ENCODE measurements at regions not wholly inside any gene's neighbourhood (a gene's known extent, or its start where the extent isn't known, plus 50 kb on each side); places are given as distances from the start of the nearest gene placed in this dataset.

DNA sequence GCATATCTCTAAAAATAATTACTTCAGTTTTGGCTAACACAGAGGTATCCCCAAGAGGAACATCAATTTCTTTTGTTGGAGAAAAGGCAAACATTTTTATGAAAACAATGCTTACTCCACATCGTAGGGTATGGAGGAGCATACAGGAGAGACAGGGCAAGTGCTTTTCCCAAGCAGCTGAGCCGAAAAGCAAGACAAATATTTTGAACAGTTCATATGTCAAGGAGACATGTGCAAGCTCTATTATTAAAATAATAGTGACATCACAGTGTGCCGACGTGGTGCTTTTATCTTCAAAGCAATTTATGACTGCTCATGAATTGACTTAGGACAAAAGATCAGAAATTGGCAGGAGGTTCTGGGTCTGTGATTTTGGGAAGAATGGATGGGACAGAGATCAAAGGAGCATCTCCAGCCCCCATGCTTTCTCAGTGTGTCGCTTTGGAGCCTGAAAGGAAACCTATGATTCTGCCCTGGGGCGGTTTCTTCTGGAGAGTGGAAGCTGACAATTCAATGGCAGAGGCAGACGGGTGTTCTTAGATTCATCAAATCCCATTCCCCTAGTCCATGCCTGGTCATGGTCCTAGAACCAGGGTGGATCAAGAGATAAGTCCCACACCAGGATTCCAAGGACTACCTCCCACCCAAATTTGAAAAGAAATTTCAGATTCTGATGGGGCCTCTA lies 97.1 kb downstream of the JCAD start:
- no peak for DNase-seq

DNA sequence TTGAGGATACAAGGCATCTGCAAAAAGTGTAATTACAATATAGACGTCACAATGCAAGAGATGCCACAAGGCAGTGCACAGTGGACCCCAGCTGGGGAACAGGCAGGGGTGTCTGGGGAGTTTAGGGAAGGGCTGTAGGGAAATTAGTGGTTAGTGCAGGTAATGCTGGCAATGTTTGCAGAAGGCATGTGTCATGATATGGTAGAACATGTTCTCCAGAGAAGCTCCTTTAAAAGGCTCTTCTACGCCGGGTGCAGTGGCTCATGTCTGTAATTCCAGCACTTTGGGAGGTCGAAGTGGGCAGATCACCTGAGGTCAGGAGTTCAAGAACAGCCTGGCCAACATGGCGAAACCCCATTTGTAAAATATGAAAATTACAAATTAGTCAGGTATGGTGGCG lies 98.0 kb downstream of the JCAD start:
- DNase-seq, result no peak

DNA sequence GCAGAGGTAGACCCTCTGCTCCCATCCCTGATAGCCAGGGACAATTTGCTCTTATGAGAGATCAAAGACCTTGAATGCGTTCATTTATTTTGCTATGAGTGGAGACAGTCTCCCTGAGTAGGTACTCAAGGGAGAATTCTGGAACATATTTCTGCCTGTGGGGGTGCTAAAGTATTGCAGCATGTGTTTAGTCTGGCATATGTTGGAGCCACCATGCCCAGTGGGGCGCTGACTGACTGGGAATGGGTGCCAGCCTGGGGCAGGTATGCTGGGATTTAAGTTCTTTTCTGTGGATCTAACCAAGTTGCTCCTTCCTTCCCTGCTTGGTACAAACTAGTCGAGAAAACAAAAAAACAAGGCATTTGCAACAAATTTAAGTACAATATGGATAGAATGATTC lies 99.1 kb downstream of the JCAD start:
- DNase-seq, result no peak

DNA sequence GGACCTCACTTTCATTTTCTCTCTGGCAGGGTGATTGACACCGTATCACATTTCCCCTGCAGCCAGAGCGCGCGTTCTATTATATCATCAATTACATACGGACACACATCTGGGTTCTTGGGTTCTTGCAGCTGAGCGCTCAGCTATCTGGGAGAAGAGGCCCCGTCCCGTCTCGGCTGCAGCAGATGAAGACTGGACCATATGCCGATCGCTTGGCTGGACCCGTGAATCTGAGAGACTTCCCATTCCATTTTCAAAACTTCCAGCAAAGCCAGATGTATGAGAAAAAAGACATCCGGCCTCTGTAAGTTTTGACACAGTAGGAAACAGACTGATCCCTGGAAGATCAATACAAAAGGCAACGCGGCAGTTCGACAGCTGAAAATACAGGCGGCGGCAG lies 99.8 kb downstream of the JCAD start:
- DNase-seq, result peak; percentile 72

DNA sequence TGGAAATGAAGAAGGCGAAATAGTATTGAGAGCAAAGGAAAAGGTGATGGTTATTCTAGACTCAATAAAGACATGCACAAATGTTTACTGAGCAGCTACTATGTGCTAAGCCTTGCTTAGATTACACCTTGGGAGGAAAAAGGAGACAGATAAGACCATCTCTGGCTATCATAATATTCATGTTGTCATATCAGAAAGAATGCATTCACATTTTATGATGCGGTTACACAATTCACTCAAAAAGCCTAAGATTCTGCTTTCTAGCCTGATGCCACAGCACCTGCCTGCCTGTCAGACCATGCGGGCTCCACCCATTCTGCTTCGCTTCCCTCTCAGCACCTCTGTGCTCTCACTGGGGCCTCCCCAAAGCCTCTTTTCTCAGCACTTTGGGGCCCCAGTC lies 100.9 kb downstream of the JCAD start:
- DNase-seq, result no peak

DNA sequence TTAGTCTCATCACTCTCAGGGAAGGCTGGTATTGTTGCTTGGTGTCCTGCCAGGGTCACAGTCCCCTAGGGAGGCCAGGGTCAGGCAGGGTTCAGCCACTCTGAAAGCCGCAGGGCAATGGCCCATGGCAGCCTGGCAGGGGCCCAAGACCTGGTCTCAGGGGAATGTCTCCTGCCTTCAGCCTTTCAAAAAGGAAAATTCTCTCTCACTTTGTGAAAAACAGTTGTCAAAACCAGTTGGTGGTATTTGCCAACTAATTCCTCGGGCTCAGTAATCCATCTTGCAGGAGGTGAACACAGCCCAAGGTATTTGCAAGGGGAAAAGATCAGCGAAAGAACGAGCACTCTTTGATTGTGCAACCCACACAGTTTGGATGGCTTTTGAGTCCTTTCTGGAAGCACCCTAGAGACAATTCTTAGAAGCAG lies 101.5 kb downstream of the JCAD start:
- DNase-seq, result no peak

DNA sequence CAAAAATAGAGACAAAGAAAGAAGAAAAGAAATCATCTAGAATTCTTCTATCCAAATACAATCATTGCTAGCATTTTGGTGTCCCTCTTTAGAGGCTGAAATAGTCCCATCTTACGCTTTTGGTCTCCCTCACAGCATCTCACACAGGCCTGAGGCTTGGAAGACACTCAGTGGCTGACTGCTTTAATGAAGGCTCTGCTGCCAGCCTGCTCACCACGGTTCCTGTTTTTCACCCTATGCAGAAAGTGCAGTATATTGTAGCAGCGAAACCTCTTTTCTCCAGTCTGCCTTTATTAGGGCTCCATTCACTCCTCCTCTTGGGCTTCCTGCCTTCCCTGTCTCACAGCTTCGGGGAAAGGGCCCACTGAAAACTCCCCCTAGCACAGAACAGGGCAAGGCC lies 102.2 kb downstream of the JCAD start:
- DNase-seq, result no peak

DNA sequence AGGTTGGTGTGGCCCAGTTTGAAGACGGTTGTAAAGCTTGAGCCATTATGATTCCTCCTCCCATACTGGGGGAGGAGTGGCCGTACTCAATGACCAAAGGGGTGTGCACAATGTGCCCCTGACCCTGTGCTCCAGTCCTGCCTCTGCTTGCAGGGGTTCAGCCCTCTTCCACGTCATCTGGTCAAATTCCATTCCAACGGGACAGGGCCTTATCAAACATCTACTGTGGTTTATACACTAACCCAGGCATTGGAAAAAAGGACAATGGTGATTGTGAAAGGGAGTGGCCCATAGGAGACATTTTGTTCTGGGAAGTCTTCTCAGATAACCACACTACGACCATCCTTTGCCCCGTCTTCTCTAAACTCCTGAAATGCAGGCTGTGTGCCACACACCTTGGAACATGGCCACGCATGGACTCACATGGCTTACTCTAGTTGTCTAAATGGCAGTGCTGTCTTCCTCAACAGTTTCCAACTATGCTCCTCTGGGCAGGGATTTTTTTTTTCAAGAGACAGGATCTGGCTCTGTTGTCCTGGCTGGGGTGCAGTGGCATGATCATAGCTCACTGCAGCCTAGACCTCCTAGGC lies 103.0 kb downstream of the JCAD start:
- no peak for DNase-seq

DNA sequence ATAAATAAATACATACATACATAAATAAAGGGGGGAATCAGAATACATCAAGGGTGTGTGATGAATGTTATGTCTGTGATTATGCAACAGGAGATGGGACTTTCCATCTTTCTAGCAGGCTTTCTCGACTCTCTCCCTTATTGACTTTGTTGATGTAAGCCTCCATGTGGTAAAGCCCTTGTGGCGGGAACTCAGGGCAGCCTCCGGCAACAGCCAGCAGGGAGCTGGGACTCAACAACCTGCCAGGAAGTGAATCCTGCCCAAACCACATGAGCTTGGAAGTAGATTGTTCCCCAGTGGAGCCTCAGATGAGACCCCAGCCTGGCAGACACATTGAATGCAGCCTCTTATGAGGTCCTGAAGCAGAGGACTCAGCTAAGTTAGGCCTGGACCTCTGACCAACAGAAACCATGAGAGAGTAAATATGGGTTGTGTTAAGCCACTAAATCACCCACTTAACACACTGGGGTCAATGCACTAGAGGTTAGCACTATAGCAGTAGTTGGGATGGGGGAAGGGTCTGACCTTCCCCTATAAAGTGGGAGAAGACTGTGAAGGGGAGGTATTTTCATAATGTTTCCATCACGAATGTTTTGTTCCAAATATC lies 104.0 kb downstream of the JCAD start:
- no peak for DNase-seq

DNA sequence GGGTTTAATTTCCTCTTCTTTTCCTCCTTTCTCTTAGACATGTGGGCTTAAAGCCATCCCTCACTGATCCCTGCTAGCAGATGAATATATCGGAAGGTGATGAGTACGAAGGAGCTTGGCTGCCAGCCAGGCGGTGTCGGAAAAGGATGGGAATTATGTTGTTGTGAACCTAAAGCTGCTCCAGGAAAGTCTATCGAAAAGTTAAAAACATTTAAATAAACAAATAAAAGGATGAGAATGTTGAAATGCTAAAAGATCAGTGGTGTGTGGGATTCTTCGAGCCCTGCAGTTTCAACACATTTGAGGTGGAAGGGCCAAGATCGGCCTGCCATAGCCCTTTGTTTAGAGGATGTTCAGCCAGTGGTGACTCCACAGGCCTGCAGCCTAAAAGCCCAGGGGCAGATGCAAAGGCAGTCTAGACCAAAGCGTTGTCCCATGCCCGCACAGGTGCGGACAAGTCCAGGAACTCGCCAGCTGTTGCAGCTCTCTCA lies 107.9 kb downstream of the JCAD start:
- no peak for DNase-seq

DNA sequence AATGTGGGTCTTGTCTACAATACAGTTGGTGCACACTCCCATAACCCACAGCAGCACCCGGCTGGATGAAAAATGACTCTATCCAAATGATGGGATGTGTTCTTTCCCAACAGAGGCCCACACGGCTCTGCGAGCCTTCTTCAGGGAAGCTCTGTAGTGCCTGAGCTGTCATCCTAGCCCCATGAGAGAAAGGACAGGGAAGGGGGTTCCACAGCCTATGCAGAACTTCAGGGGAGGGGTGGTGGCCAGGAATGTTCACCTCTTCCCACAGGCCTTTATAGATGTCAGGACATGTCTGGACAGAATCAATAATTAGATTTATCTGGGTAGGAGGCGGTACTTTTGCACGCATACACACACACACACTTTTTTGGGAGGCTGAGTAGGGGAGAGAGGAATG lies 109.0 kb downstream of the JCAD start:
- no peak for DNase-seq

DNA sequence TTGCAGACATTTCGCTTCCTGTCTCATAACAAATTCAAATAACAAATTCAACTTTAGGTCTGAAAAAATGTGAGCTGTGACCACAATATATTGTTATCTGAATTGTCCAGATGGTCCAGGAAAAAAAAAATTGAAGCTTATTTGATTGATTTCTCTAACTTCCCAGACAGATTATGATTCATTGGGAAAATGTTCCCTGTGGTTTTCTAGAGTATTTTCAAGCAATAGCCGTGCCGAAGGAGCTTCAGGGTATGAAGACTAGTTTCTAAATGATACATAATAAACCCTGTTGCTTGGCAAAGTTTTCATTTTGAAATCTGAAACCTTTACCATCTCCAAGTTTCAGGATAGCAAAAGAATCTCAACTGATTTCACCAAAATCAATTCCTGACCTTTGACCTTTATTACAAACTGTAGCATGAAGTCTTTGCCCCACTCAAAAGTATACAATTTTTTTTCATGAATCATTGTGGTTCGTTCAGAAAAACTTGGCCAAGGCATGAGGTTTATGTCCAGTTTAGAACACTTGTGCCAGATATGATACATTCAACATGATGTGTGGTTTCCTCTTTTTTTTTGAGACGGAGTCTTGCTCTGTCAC lies 109.9 kb downstream of the JCAD start:
- DNase-seq, result no peak

DNA sequence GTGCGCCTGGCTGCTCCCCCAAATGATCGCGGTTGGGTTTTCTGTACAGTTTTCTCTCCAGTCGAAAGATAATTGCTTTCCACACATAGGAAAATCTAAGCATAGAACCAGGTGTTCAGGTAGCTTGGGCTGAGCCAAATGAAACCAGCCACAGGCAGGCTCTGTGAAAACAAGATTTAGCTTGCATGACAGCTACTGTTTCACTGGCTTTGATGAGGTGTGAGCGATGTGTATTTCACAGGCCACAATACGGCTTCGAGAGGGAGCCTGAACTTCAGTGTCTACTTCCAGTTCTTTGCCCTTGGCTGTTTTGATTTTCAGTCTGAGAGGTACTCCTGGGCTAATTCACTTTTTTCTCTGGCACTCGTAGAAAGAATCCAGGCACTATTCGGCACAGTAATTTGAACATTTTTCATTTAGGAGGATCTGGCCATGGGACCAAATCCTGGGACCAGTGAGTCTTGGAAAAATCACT lies 110.5 kb downstream of the JCAD start:
- DNase-seq, result peak; percentile 66

DNA sequence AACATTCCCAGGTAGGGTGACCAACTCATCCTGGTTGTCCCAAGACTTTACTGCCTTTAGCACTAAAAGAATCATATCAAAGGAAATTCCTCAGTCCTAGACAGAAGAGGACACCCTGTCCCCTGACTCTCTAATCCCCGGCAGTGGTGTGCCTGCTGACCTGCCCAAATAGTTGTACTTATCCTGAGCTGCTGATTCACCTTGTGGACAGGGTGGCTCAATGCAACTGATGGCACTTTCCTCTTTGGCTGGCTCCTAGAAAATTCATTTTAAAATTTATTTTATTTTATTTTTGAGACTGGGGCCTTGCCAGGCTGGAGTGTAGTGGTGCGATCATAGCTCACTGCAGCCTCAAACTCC lies 111.7 kb downstream of the JCAD start:
- no peak for DNase-seq

DNA sequence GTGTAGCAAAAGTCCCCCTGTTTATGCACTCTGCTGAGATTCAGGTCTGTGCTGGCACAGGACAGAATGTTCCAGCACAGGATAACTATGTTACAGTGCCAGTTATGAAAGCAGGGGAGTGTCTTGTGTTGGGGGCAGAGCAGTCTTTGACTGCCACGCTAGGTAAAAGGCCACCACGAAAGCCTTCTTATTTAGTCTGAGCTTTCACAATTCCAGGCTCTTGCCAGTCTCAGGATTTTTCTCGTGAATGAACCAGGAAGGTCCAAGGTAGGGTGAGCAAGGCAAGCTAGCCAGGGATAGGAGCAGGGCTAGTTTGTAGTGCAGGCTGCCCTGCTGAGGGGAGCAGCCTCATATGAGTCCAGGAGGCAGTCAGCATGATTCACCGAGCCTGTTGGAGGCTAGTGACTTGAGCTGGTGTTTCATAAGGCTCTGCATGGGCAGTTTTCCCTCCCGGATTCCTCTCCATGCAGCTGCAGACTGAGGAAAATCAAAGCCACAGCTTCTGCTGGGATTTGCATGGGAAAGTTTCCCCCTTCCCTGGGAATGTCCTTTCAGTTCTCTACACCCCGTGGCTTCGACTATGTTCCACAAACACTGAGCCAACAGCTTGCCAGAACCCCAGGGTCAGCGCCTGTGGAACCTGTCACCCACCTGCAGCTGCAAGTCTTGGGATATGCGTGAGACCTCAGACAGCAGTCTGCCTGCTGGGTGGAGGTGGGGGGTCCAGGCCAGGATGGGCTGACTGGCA lies 112.3 kb downstream of the JCAD start:
- no peak for DNase-seq

DNA sequence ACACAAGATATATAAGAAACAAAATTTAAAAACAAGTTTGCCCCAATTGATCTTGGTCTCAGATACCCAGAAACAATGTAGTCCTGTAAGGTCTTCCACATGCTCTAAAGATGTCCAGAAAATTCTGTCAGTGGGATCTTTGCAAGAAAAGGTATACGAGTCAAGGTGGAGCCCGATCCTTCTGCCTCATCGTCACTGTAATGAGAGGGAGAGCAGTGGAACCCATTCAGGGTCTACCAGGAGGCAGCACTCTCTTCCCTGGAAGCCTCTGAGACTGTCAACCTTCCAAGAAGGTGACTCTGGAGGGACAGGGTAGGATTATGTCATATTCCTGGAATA lies 112.8 kb downstream of the JCAD start:
- DNase-seq, result no peak

DNA sequence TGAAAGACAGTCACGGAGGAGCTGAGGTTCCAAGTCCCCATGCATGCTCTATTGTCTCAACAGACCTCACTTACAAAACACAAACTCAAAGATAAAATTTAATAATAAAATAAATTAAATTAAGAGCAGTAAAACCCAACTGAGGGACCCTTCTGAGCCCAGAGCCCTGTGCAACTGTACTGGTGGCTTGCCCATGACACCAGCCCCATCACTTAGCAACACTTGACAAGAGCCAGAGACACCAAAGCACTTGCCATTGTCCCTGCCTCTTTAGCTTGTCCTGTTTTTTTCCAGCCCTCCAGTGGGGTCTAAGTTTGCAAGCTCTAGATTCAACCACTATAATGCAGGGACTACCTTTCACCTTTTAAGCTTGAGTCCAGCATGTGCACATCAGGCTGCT lies 117.9 kb downstream of the JCAD start:
- DNase-seq, result no peak

DNA sequence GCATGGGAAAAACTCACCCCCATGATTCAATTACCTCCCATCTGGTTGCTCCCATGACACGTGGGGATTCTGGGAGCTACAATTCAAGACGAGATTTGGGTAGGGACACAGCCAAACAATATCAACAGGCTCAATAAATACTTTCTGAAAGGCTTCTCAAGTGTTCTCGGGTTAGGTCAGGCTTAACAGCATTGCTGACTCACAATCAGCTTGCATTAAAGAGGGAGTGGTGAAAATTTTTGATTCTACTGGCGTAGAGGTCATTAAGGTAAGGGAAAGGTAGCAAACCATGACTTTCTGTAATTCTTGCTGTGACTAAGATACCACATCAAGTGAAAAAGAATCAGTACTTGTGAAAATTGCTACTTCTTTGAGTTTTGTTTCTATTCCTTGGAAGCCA lies 126.4 kb downstream of the JCAD start:
- no peak for DNase-seq

DNA sequence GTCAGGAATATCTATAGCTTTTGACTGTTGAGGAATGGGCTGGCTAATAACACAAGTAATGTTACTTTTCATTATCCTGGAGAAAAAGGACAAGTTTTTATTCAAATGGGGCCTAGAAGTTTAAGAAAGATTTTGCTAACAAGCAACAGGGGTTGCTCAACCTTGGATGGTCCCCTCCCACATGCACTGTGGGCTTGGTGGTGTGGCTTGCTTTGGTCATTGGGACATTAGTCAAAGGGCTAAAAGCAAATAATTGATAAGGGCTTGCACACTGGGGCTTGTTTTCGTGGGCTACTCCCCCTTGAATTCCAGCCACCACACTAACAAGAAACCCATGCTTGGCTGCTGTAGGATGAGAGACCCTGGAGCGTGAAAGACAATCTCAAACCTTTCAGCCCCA lies 127.6 kb downstream of the JCAD start:
- no peak for DNase-seq

DNA sequence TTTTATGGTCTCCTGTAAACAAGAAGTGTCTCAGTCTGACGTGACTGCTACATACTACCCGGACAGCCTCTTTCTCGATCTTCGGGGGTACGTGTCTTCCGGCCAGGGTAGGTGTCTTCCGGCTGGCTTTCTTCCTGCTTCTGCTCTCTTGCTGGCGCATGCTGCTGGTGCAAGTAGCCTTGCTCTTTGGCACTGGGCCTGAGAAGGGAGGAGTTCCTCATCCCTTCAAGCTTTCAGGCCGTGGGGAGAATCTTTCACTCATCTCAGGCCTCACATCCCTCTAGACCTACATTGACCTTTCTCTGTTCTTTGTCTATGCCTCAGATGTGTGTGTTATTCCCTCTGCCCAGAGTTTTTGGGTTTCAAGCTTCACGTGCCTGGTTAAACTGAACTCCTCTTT lies 130.4 kb downstream of the JCAD start:
- no peak for DNase-seq

DNA sequence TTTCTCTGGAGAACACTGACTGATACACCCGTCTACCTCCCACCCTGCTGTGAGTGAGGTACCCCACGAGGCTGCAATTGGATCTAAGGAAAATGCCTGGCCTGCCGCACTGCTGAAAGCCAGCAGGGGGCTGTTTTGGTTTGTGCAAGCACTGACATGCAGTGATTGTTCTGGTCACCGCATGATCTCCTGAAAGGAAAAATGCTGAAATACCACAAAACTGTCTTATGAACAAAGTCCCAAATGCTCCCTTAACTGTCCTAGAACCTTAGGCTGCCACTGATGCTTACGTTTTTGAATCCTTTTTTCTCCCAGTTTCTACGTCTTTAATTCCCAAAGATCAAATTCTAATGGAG lies 132.7 kb downstream of the JCAD start:
- no peak for DNase-seq

DNA sequence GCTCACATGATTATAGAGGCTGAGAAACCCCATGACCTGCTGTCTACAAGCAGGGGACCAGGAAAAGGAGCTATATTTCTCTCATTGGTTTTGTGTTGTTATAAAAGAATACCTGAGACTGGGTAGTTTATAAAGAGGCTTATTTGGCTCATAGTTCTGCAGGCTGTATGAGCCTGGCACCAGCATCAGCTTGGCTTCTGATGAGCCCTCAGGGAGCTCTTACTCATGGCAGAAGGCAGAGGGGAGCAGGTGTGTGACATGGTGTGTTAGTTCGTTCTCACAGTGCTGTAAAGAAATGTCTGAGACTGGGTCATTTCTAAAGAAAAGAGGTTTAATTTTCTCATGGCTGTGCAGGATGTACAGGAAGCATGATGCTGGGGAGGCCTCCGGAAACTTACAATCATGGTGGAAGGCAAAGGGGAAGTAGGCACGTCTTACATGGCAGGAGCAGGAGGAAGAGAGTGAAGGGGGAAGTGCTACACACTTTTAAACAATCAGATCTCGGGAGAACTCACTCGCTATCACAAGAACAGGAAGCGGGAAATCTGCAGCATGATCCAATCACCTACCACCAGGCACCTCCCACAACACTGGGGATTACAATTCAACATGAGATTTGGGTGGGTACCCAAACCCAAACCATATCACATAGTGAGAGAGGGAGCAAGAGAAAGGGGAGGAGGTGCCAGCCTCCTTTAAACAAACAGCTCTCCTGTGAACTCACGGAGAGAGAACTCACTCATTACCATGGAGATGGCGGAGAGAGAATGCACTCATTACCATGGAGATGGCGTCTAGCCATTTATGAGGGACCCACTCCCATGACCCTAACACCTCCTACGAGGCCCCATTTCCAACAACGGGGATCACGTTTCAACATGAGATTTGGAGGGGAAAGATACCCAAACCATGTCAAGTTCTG lies 133.4 kb downstream of the JCAD start:
- DNase-seq, result no peak

All from hindlimb muscle (tissue), 1 donor.